22Rv1 (cell line): ENCODE measurements at regions not wholly inside any gene's neighbourhood (a gene's known extent, or its start where the extent isn't known, plus 50 kb on each side); places are given as distances from the start of the nearest gene placed in this dataset.

Experiments
- H3K27ac ChIP-seq: fragments of 450-650 bp; 2 replicates; pipeline ENCODE4 v1.5.1; 2017
- CTCF ChIP-seq: fragments of 450-650 bp; IDR thresholded peaks from 2 replicates; pipeline ENCODE4 v1.5.1; 2017; ENCODE audit warnings: mild to moderate bottlenecking
- ZFX ChIP-seq: fragments of 450-650 bp; IDR thresholded peaks from 2 replicates; pipeline ENCODE4 v1.6.1; 2017; ENCODE audit warnings: antibody characterized with exemption, borderline replicate concordance

DNA sequence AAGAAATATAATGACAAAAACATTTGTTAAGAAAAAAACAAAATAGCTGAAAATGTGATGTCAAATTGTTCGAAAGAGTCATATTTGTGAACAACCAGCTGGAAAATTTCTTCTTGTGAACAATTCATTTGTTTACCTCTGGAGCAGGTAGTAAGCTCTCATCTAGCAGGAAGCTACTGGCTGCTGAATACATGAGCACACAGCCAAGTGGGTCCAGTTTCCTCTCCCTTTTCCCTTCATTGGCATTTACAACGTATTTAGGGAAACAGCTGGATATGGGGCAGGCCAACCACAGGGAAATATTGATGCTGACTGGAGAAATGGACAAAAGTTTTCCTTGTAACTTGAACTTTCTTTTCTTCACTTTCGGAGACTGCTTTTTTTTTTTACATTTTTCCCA, 1354.7 kb upstream of the EPHA6 start:
- no peak overlapping the region for H3K27ac ChIP-seq
- no peak for TF ChIP-seq ZFX
- TF ChIP-seq CTCF, result no peak

DNA sequence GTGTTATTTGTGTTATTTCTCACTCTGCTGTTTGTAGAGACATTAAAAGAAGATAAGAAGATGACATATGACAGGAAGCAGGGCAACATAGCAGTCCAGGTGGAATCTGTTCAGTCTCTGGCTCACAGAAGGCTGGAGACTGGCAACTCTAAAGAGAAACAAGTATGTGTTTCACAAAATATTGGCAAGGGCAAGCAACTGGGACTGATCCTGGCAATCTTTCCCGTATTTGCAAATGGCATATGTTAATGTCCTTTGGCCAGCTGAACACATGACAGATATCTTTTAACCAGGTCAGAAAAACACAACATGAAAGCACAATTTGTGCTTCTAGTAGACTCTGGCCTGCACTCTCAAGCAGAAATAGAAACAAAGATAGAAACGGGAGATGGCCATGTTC, 1354.1 kb upstream of the EPHA6 start:
- no peak overlapping the region for H3K27ac ChIP-seq
- TF ChIP-seq CTCF, result no peak
- TF ChIP-seq ZFX, result no peak

- H3K27ac ChIP-seq, result no peak overlapping the region
- TF ChIP-seq CTCF (no peak), ZFX (no peak)
These were observed 1352.2 kb upstream of the EPHA6 start for GRCh38 chr3:95462161-95462560.

- H3K27ac ChIP-seq, result no peak overlapping the region
- TF ChIP-seq CTCF, result no peak
- no peak for TF ChIP-seq ZFX
These were observed 1350.0 kb upstream of the EPHA6 start for GRCh38 chr3:95464346-95464745.

DNA sequence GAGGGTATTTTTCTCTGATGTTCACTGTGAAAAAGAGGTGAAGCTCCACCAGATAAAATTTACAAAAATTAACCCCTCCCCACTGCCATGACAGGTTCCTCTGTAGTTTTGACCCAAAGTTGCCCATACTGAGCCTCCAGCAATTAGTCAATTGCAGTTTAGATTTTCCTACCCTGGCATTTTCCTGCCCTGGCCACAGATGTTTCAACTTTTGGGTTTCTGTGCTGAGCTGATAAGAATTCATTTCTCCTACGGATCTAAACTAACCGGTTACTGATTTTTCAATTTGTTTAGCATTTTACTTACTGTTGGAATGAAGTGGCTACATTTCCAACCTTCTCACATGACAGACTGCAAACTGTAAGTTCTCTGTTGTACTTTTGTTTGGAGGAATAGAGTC, 1346.1 kb upstream of the EPHA6 start:
- TF ChIP-seq CTCF (no peak), ZFX (no peak)
- H3K27ac ChIP-seq, result no peak overlapping the region

DNA sequence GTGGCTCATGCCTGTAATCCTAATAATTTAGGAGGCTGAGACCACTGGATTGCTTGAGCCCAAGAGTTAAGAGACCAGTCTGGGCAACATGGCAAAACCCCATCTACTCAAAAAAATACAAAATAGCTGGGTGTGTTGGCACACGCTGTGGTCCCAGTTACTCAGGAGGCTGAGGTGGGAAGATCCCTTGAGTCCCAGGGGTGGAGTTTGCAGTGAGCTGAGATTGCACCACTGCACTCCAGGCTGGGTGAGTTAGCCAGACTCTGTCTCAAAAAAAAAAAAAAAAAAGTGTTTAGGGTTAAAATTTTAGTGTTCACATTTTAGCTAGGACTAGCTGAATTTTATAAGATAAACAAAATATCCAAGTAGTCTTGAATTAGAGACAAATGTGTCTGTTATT, 1340.1 kb upstream of the EPHA6 start:
- TF ChIP-seq ZFX, result no peak
- no peak for TF ChIP-seq CTCF
- no peak overlapping the region for H3K27ac ChIP-seq

GRCh38 chr3:95476534-95476933, 1337.9 kb upstream of the EPHA6 start:
- H3K27ac ChIP-seq, result no peak overlapping the region
- TF ChIP-seq CTCF, result no peak
- TF ChIP-seq ZFX, result no peak
